ENCODE measurements at regions not wholly inside any gene's neighbourhood (a gene's known extent, or its start where the extent isn't known, plus 50 kb on each side); places are given as distances from the start of the nearest gene placed in this dataset.

DNA sequence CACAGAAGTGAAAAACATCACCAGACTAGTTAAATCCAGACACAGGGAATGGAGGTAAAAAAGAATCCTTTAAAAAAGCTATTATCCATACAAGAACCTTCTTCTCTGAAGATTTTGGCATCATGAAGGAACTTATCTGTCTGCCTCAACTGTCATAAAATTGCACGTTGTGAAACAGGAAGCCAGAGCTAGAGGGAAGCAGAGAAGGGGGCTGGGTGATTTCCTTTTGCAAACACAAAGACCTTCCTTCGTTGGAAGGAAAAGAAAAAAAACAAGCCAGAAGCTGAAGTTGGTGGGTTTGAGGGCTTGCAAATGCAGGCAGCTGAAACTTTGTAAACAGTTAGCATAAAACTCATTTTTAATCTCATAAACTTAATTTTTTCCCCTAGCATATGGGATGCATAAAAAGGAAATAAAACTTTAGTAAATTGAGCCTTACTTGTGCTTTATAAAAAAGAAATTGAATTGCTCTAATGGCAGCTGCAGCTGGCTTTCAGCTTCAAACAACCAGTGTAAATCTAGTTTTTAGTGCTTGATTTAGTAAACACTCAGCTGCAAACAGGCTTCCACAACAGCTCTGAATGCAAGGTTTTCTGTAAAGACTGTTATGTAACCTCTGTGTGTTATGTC is 101.6 kb downstream of the OTUD1 start:
- TF ChIP-seq NBN (IDR thresholded peaks at IDR 0.05) (no peak), MYC (IDR thresholded peaks at IDR 0.05; ENCODE audit: insufficient read depth, insufficient read length, insufficient replicate concordance, low read length, severe bottlenecking) (no peak), HDAC6 (IDR thresholded peaks at IDR 0.05; ENCODE audit: unreplicated experiment) (no peak), BMI1 (IDR thresholded peaks at IDR 0.05; ENCODE audit: borderline replicate concordance) (no peak), CEBPB (IDR thresholded peaks at IDR 0.05; ENCODE audit: borderline replicate concordance in 1 of 2, low read depth in 2 of 2, low read length in 2 of 2) (no peak), EZH2 (IDR thresholded peaks at IDR 0.05; ENCODE audit: borderline replicate concordance, control insufficient read depth, low read depth, low read length) (no peak), CREM (IDR thresholded peaks at IDR 0.05; ENCODE audit: low read depth) (no peak)
- TF ChIP-seq, protein P1, sequence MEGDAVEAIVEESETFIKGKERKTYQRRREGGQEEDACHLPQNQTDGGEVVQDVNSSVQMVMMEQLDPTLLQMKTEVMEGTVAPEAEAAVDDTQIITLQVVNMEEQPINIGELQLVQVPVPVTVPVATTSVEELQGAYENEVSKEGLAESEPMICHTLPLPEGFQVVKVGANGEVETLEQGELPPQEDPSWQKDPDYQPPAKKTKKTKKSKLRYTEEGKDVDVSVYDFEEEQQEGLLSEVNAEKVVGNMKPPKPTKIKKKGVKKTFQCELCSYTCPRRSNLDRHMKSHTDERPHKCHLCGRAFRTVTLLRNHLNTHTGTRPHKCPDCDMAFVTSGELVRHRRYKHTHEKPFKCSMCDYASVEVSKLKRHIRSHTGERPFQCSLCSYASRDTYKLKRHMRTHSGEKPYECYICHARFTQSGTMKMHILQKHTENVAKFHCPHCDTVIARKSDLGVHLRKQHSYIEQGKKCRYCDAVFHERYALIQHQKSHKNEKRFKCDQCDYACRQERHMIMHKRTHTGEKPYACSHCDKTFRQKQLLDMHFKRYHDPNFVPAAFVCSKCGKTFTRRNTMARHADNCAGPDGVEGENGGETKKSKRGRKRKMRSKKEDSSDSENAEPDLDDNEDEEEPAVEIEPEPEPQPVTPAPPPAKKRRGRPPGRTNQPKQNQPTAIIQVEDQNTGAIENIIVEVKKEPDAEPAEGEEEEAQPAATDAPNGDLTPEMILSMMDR (IDR thresholded peaks at IDR 0.05 in 2 of 3, conservative IDR thresholded peaks at IDR 0.05 in 1 of 3; ENCODE audit: control insufficient read depth in 2 of 3, extremely low read depth in 1 of 3, insufficient read depth in 1 of 3, low read depth in 3 of 3, low read length in 3 of 3) = no peak
- TF ChIP-seq, protein P2, sequence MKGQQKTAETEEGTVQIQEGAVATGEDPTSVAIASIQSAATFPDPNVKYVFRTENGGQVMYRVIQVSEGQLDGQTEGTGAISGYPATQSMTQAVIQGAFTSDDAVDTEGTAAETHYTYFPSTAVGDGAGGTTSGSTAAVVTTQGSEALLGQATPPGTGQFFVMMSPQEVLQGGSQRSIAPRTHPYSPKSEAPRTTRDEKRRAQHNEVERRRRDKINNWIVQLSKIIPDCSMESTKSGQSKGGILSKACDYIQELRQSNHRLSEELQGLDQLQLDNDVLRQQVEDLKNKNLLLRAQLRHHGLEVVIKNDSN (IDR thresholded peaks at IDR 0.05; ENCODE audit: borderline replicate concordance, extremely low read length, insufficient read depth, low read depth, low read length) = no peak
- TF ChIP-seq, protein P3, sequence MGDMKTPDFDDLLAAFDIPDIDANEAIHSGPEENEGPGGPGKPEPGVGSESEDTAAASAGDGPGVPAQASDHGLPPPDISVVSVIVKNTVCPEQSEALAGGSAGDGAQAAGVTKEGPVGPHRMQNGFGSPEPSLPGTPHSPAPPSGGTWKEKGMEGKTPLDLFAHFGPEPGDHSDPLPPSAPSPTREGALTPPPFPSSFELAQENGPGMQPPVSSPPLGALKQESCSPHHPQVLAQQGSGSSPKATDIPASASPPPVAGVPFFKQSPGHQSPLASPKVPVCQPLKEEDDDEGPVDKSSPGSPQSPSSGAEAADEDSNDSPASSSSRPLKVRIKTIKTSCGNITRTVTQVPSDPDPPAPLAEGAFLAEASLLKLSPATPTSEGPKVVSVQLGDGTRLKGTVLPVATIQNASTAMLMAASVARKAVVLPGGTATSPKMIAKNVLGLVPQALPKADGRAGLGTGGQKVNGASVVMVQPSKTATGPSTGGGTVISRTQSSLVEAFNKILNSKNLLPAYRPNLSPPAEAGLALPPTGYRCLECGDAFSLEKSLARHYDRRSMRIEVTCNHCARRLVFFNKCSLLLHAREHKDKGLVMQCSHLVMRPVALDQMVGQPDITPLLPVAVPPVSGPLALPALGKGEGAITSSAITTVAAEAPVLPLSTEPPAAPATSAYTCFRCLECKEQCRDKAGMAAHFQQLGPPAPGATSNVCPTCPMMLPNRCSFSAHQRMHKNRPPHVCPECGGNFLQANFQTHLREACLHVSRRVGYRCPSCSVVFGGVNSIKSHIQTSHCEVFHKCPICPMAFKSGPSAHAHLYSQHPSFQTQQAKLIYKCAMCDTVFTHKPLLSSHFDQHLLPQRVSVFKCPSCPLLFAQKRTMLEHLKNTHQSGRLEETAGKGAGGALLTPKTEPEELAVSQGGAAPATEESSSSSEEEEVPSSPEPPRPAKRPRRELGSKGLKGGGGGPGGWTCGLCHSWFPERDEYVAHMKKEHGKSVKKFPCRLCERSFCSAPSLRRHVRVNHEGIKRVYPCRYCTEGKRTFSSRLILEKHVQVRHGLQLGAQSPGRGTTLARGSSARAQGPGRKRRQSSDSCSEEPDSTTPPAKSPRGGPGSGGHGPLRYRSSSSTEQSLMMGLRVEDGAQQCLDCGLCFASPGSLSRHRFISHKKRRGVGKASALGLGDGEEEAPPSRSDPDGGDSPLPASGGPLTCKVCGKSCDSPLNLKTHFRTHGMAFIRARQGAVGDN (IDR thresholded peaks at IDR 0.05) = no peak
- TF ChIP-seq, protein P4, sequence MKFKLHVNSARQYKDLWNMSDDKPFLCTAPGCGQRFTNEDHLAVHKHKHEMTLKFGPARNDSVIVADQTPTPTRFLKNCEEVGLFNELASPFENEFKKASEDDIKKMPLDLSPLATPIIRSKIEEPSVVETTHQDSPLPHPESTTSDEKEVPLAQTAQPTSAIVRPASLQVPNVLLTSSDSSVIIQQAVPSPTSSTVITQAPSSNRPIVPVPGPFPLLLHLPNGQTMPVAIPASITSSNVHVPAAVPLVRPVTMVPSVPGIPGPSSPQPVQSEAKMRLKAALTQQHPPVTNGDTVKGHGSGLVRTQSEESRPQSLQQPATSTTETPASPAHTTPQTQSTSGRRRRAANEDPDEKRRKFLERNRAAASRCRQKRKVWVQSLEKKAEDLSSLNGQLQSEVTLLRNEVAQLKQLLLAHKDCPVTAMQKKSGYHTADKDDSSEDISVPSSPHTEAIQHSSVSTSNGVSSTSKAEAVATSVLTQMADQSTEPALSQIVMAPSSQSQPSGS (IDR thresholded peaks at IDR 0.05; ENCODE audit: low read length) = no peak
- TF ChIP-seq, protein P5, sequence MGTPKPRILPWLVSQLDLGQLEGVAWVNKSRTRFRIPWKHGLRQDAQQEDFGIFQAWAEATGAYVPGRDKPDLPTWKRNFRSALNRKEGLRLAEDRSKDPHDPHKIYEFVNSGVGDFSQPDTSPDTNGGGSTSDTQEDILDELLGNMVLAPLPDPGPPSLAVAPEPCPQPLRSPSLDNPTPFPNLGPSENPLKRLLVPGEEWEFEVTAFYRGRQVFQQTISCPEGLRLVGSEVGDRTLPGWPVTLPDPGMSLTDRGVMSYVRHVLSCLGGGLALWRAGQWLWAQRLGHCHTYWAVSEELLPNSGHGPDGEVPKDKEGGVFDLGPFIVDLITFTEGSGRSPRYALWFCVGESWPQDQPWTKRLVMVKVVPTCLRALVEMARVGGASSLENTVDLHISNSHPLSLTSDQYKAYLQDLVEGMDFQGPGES (IDR thresholded peaks at IDR 0.05) = no peak

Data from GM12878 (cell line).